Sigmoid colon (tissue), 6 donors: ENCODE measurements at regions not wholly inside any gene's neighbourhood (a gene's known extent, or its start where the extent isn't known, plus 50 kb on each side); places are given as distances from the start of the nearest gene placed in this dataset.

ENCODE experiments used
- DNase-seq: peaks from one replicate; pipeline ENCODE4 v3.0.0-alpha.2; 2019
- H3K27ac ChIP-seq, 4 donors: fragments of 200-600 bp; sonication (generic); one replicate each; pipeline ENCODE4 v1.5.1; 2016 to 2019; ENCODE audit warnings: mild to moderate bottlenecking in 1 of 4
- H3K27me3 ChIP-seq, 3 donors: fragments of 200-600 bp; sonication (generic); one replicate each; pipeline ENCODE4 v1.5.1; 2019; ENCODE audit warnings: mild to moderate bottlenecking in 1 of 3
- H3K36me3 ChIP-seq, 4 donors: fragments of 200-600 bp; sonication (generic); one replicate each; pipeline ENCODE4 v1.5.1; 2016 to 2019
- H3K4me1 ChIP-seq, 4 donors: fragments of 200-600 bp; sonication (generic); one replicate each; pipeline ENCODE4 v1.5.1; 2017 to 2019
- H3K4me3 ChIP-seq, 4 donors: fragments of 200-600 bp; sonication (generic); one replicate each; pipeline ENCODE4 v1.5.1; 2017 to 2019; ENCODE audit warnings: mild to moderate bottlenecking in 2 of 4, moderate library complexity in 1 of 4
- H3K9me3 ChIP-seq, 4 donors: fragments of 200-600 bp in 3 of 4; sonication (generic) in 3 of 4; one replicate each; pipeline versions ENCODE4 v1.5.1 to v1.6.1; 2013 to 2019
- EP300 ChIP-seq, 4 donors: sonication (generic); formaldehyde crosslinking; IDR thresholded peaks; one replicate each; pipeline ENCODE4 v1.6.1; 2017; ENCODE audit warnings: antibody characterized with exemption in 4 of 4
- POLR2A ChIP-seq, 2 donors: fragments of 450-650 bp; IDR thresholded peaks; one replicate each; pipeline ENCODE4 v1.6.1; 2016; ENCODE audit warnings: antibody characterized with exemption in 2 of 2, mild to moderate bottlenecking in 2 of 2, moderate library complexity in 2 of 2
- POLR2AphosphoS5 ChIP-seq, 4 donors: sonication (generic); formaldehyde crosslinking; IDR thresholded peaks; one replicate each; pipeline ENCODE4 v1.6.1; 2017; ENCODE audit warnings: antibody characterized with exemption in 4 of 4
- WGBS, 2 donors: extraction: QIAGEN DNeasy Blood & Tissue Kit; methylation state at CpG; one replicate each; pipeline ENCODE4 v1.1.7; 2013; 5-methylcytosine and 5-hydroxymethylcytosine counted together
- intact Hi-C: fragments of 100-400 bp; cut with DNase I; formaldehyde crosslinking; loops from one replicate; pipeline ENCODE4 v1.15.1; 2023
- TF ChIP-seq, protein P1 (sequence below), 4 experiments: fragments of 450-650 bp in 3 of 4; fragments of 200-600 bp in 1 of 4; IDR thresholded peaks; one replicate each; pipeline ENCODE4 v1.5.1; 2016 to 2019; ENCODE audit warnings: antibody characterized with exemption in 4 of 4, mild to moderate bottlenecking in 3 of 4, moderate library complexity in 2 of 4
- donor health status: healthy with polysubstance abuse.
- donor health status: healthy.

DNA sequence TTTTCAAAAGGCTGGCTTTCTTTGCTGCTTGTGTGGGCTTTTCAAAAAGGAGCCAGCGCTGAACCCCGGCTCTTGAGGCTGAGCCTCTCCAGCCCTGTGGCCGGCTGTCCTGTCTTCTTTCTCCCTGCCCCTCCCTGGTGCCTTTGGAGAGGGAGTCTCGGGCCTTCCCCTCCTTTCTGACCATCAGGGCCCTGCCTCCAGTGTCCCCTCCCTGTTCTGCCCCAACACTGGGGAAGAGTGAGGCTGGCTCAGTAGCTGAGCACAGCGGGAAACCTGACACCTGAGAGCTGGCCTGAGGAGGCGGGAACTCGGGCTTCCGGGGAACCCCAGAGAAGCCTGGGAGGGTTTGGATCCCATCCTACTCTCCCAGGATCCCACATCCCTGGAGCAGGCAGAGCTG is 232.1 kb downstream of the LOXHD1 start:
- H3K27ac ChIP-seq = no peak overlapping the region
- no peak for DNase-seq
- H3K9me3 ChIP-seq = no peaks in the 10 kb centered on the region
- H3K4me1 ChIP-seq = no peaks in the 10 kb centered on the region
- no peak for TF ChIP-seq POLR2A (IDR thresholded peaks at IDR 0.05)
- TF ChIP-seq POLR2AphosphoS5 (IDR thresholded peaks at IDR 0.05) = no peak
- TF ChIP-seq, protein P1, sequence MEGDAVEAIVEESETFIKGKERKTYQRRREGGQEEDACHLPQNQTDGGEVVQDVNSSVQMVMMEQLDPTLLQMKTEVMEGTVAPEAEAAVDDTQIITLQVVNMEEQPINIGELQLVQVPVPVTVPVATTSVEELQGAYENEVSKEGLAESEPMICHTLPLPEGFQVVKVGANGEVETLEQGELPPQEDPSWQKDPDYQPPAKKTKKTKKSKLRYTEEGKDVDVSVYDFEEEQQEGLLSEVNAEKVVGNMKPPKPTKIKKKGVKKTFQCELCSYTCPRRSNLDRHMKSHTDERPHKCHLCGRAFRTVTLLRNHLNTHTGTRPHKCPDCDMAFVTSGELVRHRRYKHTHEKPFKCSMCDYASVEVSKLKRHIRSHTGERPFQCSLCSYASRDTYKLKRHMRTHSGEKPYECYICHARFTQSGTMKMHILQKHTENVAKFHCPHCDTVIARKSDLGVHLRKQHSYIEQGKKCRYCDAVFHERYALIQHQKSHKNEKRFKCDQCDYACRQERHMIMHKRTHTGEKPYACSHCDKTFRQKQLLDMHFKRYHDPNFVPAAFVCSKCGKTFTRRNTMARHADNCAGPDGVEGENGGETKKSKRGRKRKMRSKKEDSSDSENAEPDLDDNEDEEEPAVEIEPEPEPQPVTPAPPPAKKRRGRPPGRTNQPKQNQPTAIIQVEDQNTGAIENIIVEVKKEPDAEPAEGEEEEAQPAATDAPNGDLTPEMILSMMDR (IDR thresholded peaks at IDR 0.05) = no peak
- no peak for TF ChIP-seq EP300 (IDR thresholded peaks at IDR 0.05)
- H3K27me3 ChIP-seq = no peaks in the 10 kb centered on the region
- no peaks in the 10 kb centered on the region for H3K36me3 ChIP-seq
- intact Hi-C loops = no loop called here
- 77 to 88% methylated on average over 8 of the region's 8 CpGs for WGBS, 2 donors
- H3K4me3 ChIP-seq = no peak overlapping the region

DNA sequence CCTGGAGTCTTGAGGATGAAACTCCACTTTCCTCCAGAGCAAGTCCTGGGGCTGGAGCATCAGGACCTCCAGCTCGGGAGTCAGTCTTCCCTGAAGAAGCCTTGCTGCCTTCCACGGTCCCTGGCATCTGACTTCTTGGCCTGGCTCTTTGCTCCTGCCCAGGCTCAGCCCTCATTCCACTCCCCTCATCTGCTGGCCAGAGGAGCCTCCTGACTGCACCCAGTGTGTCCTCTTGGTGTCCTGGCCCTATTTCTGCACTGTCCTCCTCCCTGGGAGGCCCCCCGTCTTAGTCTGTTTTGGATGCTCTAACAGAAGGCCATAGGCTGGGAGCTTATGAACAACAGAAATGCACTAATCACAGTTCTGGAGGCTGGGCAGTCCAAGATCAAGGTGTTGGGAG is 231.5 kb downstream of the LOXHD1 start:
- no peaks in the 10 kb centered on the region for H3K9me3 ChIP-seq
- H3K27me3 ChIP-seq = no peaks in the 10 kb centered on the region
- 90 to 94% methylated on average over 3 of the region's 3 CpGs for WGBS, 2 donors
- no peak overlapping the region for H3K27ac ChIP-seq
- no peaks in the 10 kb centered on the region for H3K4me1 ChIP-seq
- intact Hi-C loops = no loop called here
- DNase-seq = no peak
- no peak overlapping the region for H3K4me3 ChIP-seq
- TF ChIP-seq, protein P1 (IDR thresholded peaks at IDR 0.05) = no peak
- TF ChIP-seq POLR2AphosphoS5 (IDR thresholded peaks at IDR 0.05) = no peak
- no peak for TF ChIP-seq EP300 (IDR thresholded peaks at IDR 0.05)
- TF ChIP-seq POLR2A (IDR thresholded peaks at IDR 0.05) = no peak
- H3K36me3 ChIP-seq = no peaks in the 10 kb centered on the region

DNA sequence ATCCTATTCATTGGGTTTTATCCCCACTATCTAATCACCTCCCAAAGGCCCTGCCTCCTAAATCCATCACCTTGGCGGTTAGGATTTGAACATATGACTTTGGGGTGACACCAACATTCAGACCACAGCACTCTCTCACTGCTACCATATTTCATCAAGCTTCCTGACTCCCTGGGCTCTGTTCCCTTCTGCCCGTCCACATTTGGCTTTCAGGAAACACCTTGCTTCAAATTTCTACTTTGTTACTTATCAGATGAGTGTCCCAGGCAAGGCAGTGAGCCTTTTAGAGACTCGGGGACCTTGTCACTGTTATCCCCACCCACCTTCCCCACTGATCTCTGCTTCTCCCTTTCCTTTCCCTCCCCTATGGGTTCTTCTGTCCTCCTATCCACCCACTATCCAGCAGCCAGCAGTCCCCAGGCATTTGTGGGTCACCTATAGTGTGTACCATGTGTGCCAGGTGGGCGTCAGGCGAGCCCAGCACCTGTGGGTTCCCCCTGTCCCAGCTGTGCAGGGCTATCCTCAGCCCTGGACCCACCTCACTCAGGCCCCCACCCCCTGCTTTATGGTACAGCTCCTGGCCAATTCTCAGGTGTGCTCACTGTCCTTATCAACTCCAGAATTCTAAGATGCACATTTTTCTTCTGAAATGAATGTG is 230.9 kb downstream of the LOXHD1 start:
- TF ChIP-seq, protein P1 (IDR thresholded peaks at IDR 0.05) = no peak
- TF ChIP-seq POLR2A (IDR thresholded peaks at IDR 0.05) (no peak), EP300 (IDR thresholded peaks at IDR 0.05) (no peak), POLR2AphosphoS5 (IDR thresholded peaks at IDR 0.05) (no peak)
- Histone ChIP-seq H3K27ac (no peak overlapping the region), H3K27me3 (no peaks in the 10 kb centered on the region), H3K9me3 (no peaks in the 10 kb centered on the region), H3K4me1 (no peaks in the 10 kb centered on the region), H3K36me3 (no peaks in the 10 kb centered on the region), H3K4me3 (no peak overlapping the region)
- intact Hi-C loops = no loop called here
- 70 to 79% methylated on average over 5 of the region's 5 CpGs for WGBS, 2 donors
- DNase-seq = no peak

DNA sequence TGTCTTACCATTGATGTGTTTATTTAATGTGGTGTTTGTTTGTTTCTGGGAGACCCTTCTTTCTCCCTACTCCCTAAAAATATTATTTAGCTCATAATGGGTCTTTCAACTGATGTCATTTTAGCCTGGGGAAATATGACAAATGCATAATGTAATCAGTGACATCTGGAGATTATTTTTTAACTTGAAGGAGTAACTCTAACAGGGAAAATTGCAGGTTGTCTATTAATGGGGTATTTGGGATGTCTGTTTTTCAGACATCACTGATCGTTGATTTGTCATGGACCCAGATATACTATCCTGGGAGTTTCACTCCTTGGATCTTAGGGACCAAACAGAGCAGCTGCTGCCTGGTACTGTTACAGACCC is 230.4 kb downstream of the LOXHD1 start:
- H3K27ac ChIP-seq = no peak overlapping the region
- no peak for TF ChIP-seq EP300 (IDR thresholded peaks at IDR 0.05)
- TF ChIP-seq POLR2AphosphoS5 (IDR thresholded peaks at IDR 0.05) = no peak
- TF ChIP-seq, protein P1 (IDR thresholded peaks at IDR 0.05) = no peak
- no peak for TF ChIP-seq POLR2A (IDR thresholded peaks at IDR 0.05)
- H3K9me3 ChIP-seq = no peaks in the 10 kb centered on the region
- no peak for DNase-seq
- no peaks in the 10 kb centered on the region for H3K36me3 ChIP-seq
- WGBS, 2 donors = 75 to 87% methylated on average over 1 of the region's 1 CpG
- intact Hi-C loops = no loop called here
- no peak overlapping the region for H3K4me3 ChIP-seq
- H3K4me1 ChIP-seq = no peaks in the 10 kb centered on the region
- no peaks in the 10 kb centered on the region for H3K27me3 ChIP-seq
